Epithelial cell of proximal tubule (primary cell): ENCODE measurements at regions not wholly inside any gene's neighbourhood (a gene's known extent, or its start where the extent isn't known, plus 50 kb on each side); places are given as distances from the start of the nearest gene placed in this dataset.

Source experiments
- DNase-seq: peaks from one replicate; pipeline ENCODE4 v3.0.0-alpha.2; 2011; ENCODE audit warnings: low read depth
- H3K4me3 ChIP-seq: 2 replicates; pipeline ENCODE4 v1.5.1; 2011; ENCODE audit warnings: low read depth, mild to moderate bottlenecking, low read length
- CTCF ChIP-seq: conservative IDR thresholded peaks from 2 replicates; pipeline ENCODE4 v1.5.1; 2012; ENCODE audit warnings: low read depth, mild to moderate bottlenecking, low read length

- TF ChIP-seq CTCF, result no peak
- H3K4me3 ChIP-seq, result no peak overlapping the region
- DNase-seq, result no peak
Measured at GRCh38 chr2:120476141-120476540, 130.2 kb downstream of the INHBB start.

GRCh38 chr2:120477198-120477597, 131.3 kb downstream of the INHBB start:
- TF ChIP-seq CTCF, result no peak
- no peak for DNase-seq
- H3K4me3 ChIP-seq, result no peak overlapping the region

- H3K4me3 ChIP-seq, result no peak overlapping the region
- DNase-seq, result no peak
- no peak for TF ChIP-seq CTCF
Measured at GRCh38 chr2:120477831-120478481, 132.0 kb downstream of the INHBB start.

GRCh38 chr2:120480346-120480902, 134.5 kb downstream of the INHBB start:
- no peak for DNase-seq
- no peak for TF ChIP-seq CTCF

DNA sequence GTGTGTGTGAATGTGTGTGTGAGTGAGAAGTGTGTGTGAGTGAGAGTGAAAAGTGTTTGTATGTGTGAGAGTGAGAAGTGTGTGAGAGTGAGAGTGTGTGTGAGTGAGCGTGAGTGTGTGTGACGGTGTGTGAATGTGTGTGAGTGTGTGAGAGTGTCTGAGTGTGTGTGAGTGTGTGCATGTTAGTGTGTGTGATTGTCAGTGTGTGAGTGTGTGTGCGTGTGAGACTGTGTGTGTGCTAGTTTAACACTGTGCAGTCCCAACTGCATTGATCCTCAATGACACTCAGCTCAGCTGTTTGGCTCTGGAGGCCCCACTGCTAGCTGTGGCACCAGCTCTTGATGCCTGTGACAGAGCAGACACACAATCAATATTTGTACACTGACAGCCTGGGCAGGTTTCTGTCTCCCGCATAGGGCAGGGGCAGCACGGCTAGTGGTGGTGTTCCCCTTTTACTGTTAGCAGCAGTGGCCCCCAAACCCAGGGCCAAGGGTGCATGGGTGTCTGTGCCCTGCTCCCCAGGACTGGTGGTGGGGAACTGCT, 135.0 kb downstream of the INHBB start:
- no peak overlapping the region for H3K4me3 ChIP-seq
- DNase-seq, result no peak
- TF ChIP-seq CTCF, result no peak

More at GRCh38 chr2:120480346-120480902, 134.5 kb downstream of the INHBB start:
- H3K4me3 ChIP-seq, result no peak overlapping the region

- H3K4me3 ChIP-seq, result no peak overlapping the region
- no peak for DNase-seq
- TF ChIP-seq CTCF, result no peak
Measured at GRCh38 chr2:120481446-120482194, 135.7 kb downstream of the INHBB start.
